HCT116 (cell line): ENCODE measurements at regions not wholly inside any gene's neighbourhood (a gene's known extent, or its start where the extent isn't known, plus 50 kb on each side); places are given as distances from the start of the nearest gene placed in this dataset.

Experiments
- CBX3 ChIP-seq: IDR thresholded peaks from 2 replicates; pipeline ENCODE4 v1.6.1; 2012; ENCODE audit warnings: low read depth
- CTCF ChIP-seq, 3 experiments: fragments of 200-600 bp in 1 of 3; sonication (generic) in 1 of 3; IDR thresholded peaks in 2 of 3; conservative IDR thresholded peaks in 1 of 3; 2 replicates each; pipeline ENCODE4 v1.5.1; 2012 to 2017; ENCODE audit warnings: low read depth in 2 of 3, low read length in 2 of 3, antibody characterized with exemption in 1 of 3, borderline replicate concordance in 1 of 3, control low read depth in 1 of 3, mild to moderate bottlenecking in 1 of 3, mixed read lengths in 1 of 3, mixed run types in 1 of 3, moderate library complexity in 1 of 3; ENCODE audit not compliant: insufficient read depth in 1 of 3
- EGR1 ChIP-seq: IDR thresholded peaks from 2 replicates; pipeline ENCODE4 v1.6.1; 2012; ENCODE audit warnings: low read depth
- JUND ChIP-seq: IDR thresholded peaks from 2 replicates; pipeline ENCODE4 v1.6.1; 2012
- POLR2A ChIP-seq: IDR thresholded peaks from 2 replicates; pipeline ENCODE4 v1.7.0; 2011; ENCODE audit warnings: borderline replicate concordance; ENCODE audit not compliant: insufficient read depth, insufficient read length; ENCODE audit errors: extremely low read depth
- POLR2AphosphoS5 ChIP-seq: IDR thresholded peaks from 2 replicates; pipeline ENCODE4 v1.6.1; 2011; ENCODE audit warnings: mild to moderate bottlenecking, low read depth, low read length, moderate library complexity
- RAD21 ChIP-seq: IDR thresholded peaks from 2 replicates; pipeline ENCODE4 v1.6.1; 2012; ENCODE audit warnings: low read depth, mild to moderate bottlenecking
- TCF7L2 ChIP-seq: IDR thresholded peaks from 2 replicates; pipeline ENCODE4 v1.7.0; 2011; ENCODE audit warnings: borderline replicate concordance, inconsistent platforms; ENCODE audit not compliant: insufficient read depth, insufficient read length; ENCODE audit errors: extremely low read depth
- ZFX ChIP-seq: fragments of 450-650 bp; IDR thresholded peaks from 2 replicates; pipeline ENCODE4 v1.6.1; 2017
- ZNF274 ChIP-seq: fragments of 200-500 bp; sonication (Bioruptor generic); IDR thresholded peaks from 2 replicates; pipeline ENCODE4 v1.6.1; 2014; ENCODE audit warnings: mild to moderate bottlenecking, low read depth, low read length, inconsistent platforms
- TF ChIP-seq, protein P1 (sequence below): IDR thresholded peaks from 2 replicates; pipeline ENCODE4 v1.6.1; 2012
- TF ChIP-seq, protein P2 (sequence below): IDR thresholded peaks from 2 replicates; pipeline ENCODE4 v1.6.1; 2012; ENCODE audit warnings: low read depth

DNA sequence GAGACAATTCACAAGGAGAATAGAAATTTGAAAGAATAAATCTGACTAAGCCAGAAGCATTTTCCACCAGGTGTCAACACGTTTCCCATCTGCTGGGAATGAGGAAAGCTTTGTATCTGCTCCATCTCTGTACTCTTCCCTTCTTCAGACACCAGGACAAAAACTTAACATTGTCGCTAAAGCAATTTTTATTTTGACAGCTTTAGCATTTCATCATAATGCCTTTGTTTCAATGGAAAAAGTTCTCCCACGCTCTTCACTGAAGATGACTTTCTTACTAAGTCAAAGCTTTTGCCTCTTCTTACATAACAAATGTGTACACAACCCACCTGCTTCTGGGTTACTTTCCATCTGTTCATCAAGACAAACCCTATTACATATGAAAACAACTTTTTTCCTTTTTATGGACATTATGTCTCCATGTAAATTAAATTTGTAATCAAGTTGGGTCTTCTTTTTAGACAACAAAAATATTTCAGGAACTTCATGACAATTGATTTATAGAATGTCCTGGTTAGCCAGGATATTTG is 141.7 kb upstream of the GUCY1A1 start:
- TF ChIP-seq JUND (no peak), TCF7L2 (no peak), POLR2AphosphoS5 (no peak), ZNF274 (no peak), CTCF (IDR thresholded peaks at IDR 0.05 in 2 of 3, conservative IDR thresholded peaks at IDR 0.05 in 1 of 3; ENCODE audit: borderline replicate concordance in 1 of 3, insufficient read depth in 1 of 3, low read depth in 2 of 3, low read length in 2 of 3) (no peak), EGR1 (no peak), POLR2A (no peak), CBX3 (no peak), ZFX (no peak), RAD21 (no peak)
- TF ChIP-seq, protein P1, sequence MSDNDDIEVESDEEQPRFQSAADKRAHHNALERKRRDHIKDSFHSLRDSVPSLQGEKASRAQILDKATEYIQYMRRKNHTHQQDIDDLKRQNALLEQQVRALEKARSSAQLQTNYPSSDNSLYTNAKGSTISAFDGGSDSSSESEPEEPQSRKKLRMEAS, result no peak
- TF ChIP-seq, protein P2, sequence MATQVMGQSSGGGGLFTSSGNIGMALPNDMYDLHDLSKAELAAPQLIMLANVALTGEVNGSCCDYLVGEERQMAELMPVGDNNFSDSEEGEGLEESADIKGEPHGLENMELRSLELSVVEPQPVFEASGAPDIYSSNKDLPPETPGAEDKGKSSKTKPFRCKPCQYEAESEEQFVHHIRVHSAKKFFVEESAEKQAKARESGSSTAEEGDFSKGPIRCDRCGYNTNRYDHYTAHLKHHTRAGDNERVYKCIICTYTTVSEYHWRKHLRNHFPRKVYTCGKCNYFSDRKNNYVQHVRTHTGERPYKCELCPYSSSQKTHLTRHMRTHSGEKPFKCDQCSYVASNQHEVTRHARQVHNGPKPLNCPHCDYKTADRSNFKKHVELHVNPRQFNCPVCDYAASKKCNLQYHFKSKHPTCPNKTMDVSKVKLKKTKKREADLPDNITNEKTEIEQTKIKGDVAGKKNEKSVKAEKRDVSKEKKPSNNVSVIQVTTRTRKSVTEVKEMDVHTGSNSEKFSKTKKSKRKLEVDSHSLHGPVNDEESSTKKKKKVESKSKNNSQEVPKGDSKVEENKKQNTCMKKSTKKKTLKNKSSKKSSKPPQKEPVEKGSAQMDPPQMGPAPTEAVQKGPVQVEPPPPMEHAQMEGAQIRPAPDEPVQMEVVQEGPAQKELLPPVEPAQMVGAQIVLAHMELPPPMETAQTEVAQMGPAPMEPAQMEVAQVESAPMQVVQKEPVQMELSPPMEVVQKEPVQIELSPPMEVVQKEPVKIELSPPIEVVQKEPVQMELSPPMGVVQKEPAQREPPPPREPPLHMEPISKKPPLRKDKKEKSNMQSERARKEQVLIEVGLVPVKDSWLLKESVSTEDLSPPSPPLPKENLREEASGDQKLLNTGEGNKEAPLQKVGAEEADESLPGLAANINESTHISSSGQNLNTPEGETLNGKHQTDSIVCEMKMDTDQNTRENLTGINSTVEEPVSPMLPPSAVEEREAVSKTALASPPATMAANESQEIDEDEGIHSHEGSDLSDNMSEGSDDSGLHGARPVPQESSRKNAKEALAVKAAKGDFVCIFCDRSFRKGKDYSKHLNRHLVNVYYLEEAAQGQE, result no peak
